GM23338 (cell line): ENCODE measurements at regions not wholly inside any gene's neighbourhood (a gene's known extent, or its start where the extent isn't known, plus 50 kb on each side); places are given as distances from the start of the nearest gene placed in this dataset.
"Not testable (repeated sequence)": the region's sequence is repeated elsewhere in the genome, so short reads cannot be mapped to it uniquely, and the experiment has no call there.

ENCODE experiments used
- CREB1 ChIP-seq: fragments of 250-450 bp; sonication (Bioruptor Pico); IDR thresholded peaks from 2 replicates; pipeline ENCODE4 v1.5.0; 2020; ENCODE audit warnings: low read depth, mild to moderate bottlenecking, moderate library complexity
- CTCF ChIP-seq, 2 experiments: fragments of 200-600 bp in 1 of 2; sonication (generic) in 1 of 2; conservative IDR thresholded peaks; 2 replicates each; pipeline versions ENCODE4 v1.5.1 to v1.6.1; 2016 to 2017; ENCODE audit warnings: antibody characterized with exemption in 2 of 2, low read depth in 2 of 2, mild to moderate bottlenecking in 2 of 2, moderate library complexity in 1 of 2
- EZH2 ChIP-seq: fragments of 200-600 bp; sonication (generic); IDR thresholded peaks from one replicate; pipeline ENCODE4 v1.8.0; 2017; ENCODE audit warnings: antibody characterized with exemption, mild to moderate bottlenecking, low read depth; ENCODE audit not compliant: unreplicated experiment
- EZH2phosphoT487 ChIP-seq: fragments of 200-600 bp; sonication (generic); IDR thresholded peaks from one replicate; pipeline ENCODE4 v1.8.1; 2018; ENCODE audit warnings: antibody characterized with exemption; ENCODE audit not compliant: unreplicated experiment
- JUNB ChIP-seq: IDR thresholded peaks from one replicate; pipeline ENCODE4 v1.6.1; 2016; ENCODE audit warnings: antibody characterized with exemption; ENCODE audit not compliant: unreplicated experiment
- POLR2AphosphoS5 ChIP-seq: IDR thresholded peaks from 2 replicates; pipeline ENCODE4 v1.6.1; 2016; ENCODE audit warnings: antibody characterized with exemption, low read depth
- REST ChIP-seq: IDR thresholded peaks from one replicate; pipeline ENCODE4 v1.6.1; 2018; ENCODE audit warnings: antibody characterized with exemption; ENCODE audit not compliant: unreplicated experiment
- STAT1 ChIP-seq: IDR thresholded peaks from one replicate; pipeline ENCODE4 v1.6.1; 2016; ENCODE audit warnings: antibody characterized with exemption; ENCODE audit not compliant: unreplicated experiment
- ZNF114 ChIP-seq: fragments of 250-450 bp; sonication (Bioruptor Pico); IDR thresholded peaks from 2 replicates; pipeline ENCODE4 v1.5.0; 2020; ENCODE audit warnings: mild to moderate bottlenecking, moderate library complexity

GRCh38 chr22:23448499-23449288 is 131.4 kb downstream of the IGLL1 start:
- TF ChIP-seq POLR2AphosphoS5; CTCF (conservative IDR thresholded peaks at IDR 0.05; ENCODE audit: low read depth in 2 of 2); EZH2; CREB1 (CRISPR knock-in tag); REST; JUNB; EZH2phosphoT487; ZNF114 (CRISPR knock-in tag); STAT1: not testable (repeated sequence)
